Parathyroid adenoma (tissue), 2 donors: ENCODE measurements at regions not wholly inside any gene's neighbourhood (a gene's known extent, or its start where the extent isn't known, plus 50 kb on each side); places are given as distances from the start of the nearest gene placed in this dataset.

ENCODE experiments used
- H2AFZ ChIP-seq: fragments of 300-600 bp; sonication (generic); one replicate; pipeline ENCODE4 v1.7.0; 2017; ENCODE audit warnings: antibody characterized with exemption, mild to moderate bottlenecking
- H3K27ac ChIP-seq: fragments of 300-600 bp; sonication (generic); one replicate; pipeline ENCODE4 v1.7.0; 2017
- H3K27me3 ChIP-seq: fragments of 300-600 bp; sonication (generic); one replicate; pipeline ENCODE4 v1.7.0; 2017; ENCODE audit warnings: low read length; ENCODE audit not compliant: control insufficient read depth, insufficient read depth
- H3K36me3 ChIP-seq: fragments of 300-600 bp; sonication (generic); one replicate; pipeline ENCODE4 v1.7.0; 2017; ENCODE audit warnings: low read length; ENCODE audit not compliant: control insufficient read depth, insufficient read depth
- H3K4me1 ChIP-seq: fragments of 300-600 bp; sonication (generic); one replicate; pipeline ENCODE4 v1.7.0; 2017; ENCODE audit warnings: control low read depth
- H3K4me2 ChIP-seq: fragments of 300-600 bp; sonication (generic); one replicate; pipeline ENCODE4 v1.7.0; 2017; ENCODE audit warnings: low read length
- H3K4me3 ChIP-seq: fragments of 300-600 bp; sonication (generic); one replicate; pipeline ENCODE4 v1.7.0; 2017; ENCODE audit warnings: low read depth, low read length
- H3K79me2 ChIP-seq: fragments of 300-600 bp; sonication (generic); one replicate; pipeline ENCODE4 v1.7.0; 2017; ENCODE audit warnings: control low read depth
- H3K9ac ChIP-seq: fragments of 300-600 bp; sonication (generic); one replicate; pipeline ENCODE4 v1.7.0; 2017; ENCODE audit warnings: mild to moderate bottlenecking
- H3K9me3 ChIP-seq: fragments of 300-600 bp; sonication (generic); one replicate; pipeline ENCODE4 v1.7.0; 2017; ENCODE audit warnings: low read length; ENCODE audit not compliant: control insufficient read depth
- CTCF ChIP-seq: fragments of 300-600 bp; sonication (generic); IDR thresholded peaks from one replicate; pipeline ENCODE4 v1.7.0; 2017; ENCODE audit warnings: antibody characterized with exemption, mild to moderate bottlenecking
- donor health status: primary hyperparathyroidism.

GRCh38 chr21:17730782-17731181 lies 88.4 kb downstream of the C21orf91 start:
- no peaks in the 10 kb centered on the region for H3K36me3 ChIP-seq
- TF ChIP-seq CTCF, result no peak
- no peak overlapping the region for H3K4me2 ChIP-seq
- H3K79me2 ChIP-seq, result no peaks in the 10 kb centered on the region
- H3K27me3 ChIP-seq, result no peaks in the 10 kb centered on the region
- no peaks in the 10 kb centered on the region for H3K4me1 ChIP-seq
- no peak overlapping the region for H3K9ac ChIP-seq
- no peaks in the 10 kb centered on the region for H3K9me3 ChIP-seq
- no peak overlapping the region for H3K4me3 ChIP-seq
- H2AFZ ChIP-seq, result no peak overlapping the region
- no peak overlapping the region for H3K27ac ChIP-seq

GRCh38 chr21:17729455-17729854 lies 89.7 kb downstream of the C21orf91 start:
- Histone ChIP-seq H3K9me3 (no peaks in the 10 kb centered on the region), H3K4me2 (no peak overlapping the region), H3K27ac (no peak overlapping the region), H3K27me3 (no peaks in the 10 kb centered on the region), H3K4me1 (no peaks in the 10 kb centered on the region), H3K4me3 (no peak overlapping the region), H2AFZ (no peak overlapping the region), H3K79me2 (no peaks in the 10 kb centered on the region), H3K9ac (no peak overlapping the region), H3K36me3 (no peaks in the 10 kb centered on the region)
- no peak for TF ChIP-seq CTCF

GRCh38 chr21:17727361-17727760 lies 91.8 kb downstream of the C21orf91 start:
- Histone ChIP-seq H3K36me3 (no peaks in the 10 kb centered on the region), H3K4me3 (no peak overlapping the region), H3K4me2 (no peak overlapping the region), H3K27ac (no peak overlapping the region), H3K79me2 (no peaks in the 10 kb centered on the region), H3K9ac (no peak overlapping the region), H3K4me1 (no peaks in the 10 kb centered on the region), H2AFZ (no peak overlapping the region), H3K27me3 (no peaks in the 10 kb centered on the region), H3K9me3 (no peaks in the 10 kb centered on the region)
- no peak for TF ChIP-seq CTCF

- Histone ChIP-seq H3K27me3 (no peaks in the 10 kb centered on the region), H3K79me2 (no peaks in the 10 kb centered on the region), H3K4me2 (no peak overlapping the region), H2AFZ (no peak overlapping the region), H3K9ac (no peak overlapping the region), H3K4me1 (no peaks in the 10 kb centered on the region), H3K9me3 (no peaks in the 10 kb centered on the region), H3K36me3 (no peaks in the 10 kb centered on the region), H3K4me3 (no peak overlapping the region), H3K27ac (no peak overlapping the region)
- TF ChIP-seq CTCF, result no peak
These were observed 92.9 kb downstream of the C21orf91 start for GRCh38 chr21:17726047-17726829.

GRCh38 chr21:17725339-17725738 lies 93.8 kb downstream of the C21orf91 start:
- no peak overlapping the region for H3K9ac ChIP-seq
- no peak overlapping the region for H3K4me3 ChIP-seq
- H3K4me2 ChIP-seq, result no peak overlapping the region
- no peaks in the 10 kb centered on the region for H3K4me1 ChIP-seq
- H3K27ac ChIP-seq, result no peak overlapping the region
- no peaks in the 10 kb centered on the region for H3K9me3 ChIP-seq
- no peaks in the 10 kb centered on the region for H3K36me3 ChIP-seq
- no peaks in the 10 kb centered on the region for H3K27me3 ChIP-seq
- no peak overlapping the region for H2AFZ ChIP-seq
- no peaks in the 10 kb centered on the region for H3K79me2 ChIP-seq
- no peak for TF ChIP-seq CTCF
